Natural killer cell (primary cell): ENCODE measurements at regions not wholly inside any gene's neighbourhood (a gene's known extent, or its start where the extent isn't known, plus 50 kb on each side); places are given as distances from the start of the nearest gene placed in this dataset.
A peak's percentile ranks its signal among the peaks of the same experiment; 100 is the strongest.

Experiments used
- ATAC-seq, 3 donors: fragments of 150-1000 bp in 2 of 3; fragments of 200-7000 bp in 1 of 3; cut with Tn5 transposase; 1 replicate in 1 of 3; 2 replicates in 2 of 3; pipeline ENCODE4 v1.10.0; 2021; ENCODE audit warnings: mild to moderate bottlenecking in 2 of 3, moderate library complexity in 2 of 3
- DNase-seq, 2 donors: peaks; one replicate each; pipeline versions ENCODE4 v3.0.0 to v3.0.0-alpha.2; 2013 to 2021; ENCODE audit warnings: mixed read lengths in 1 of 2
- H3K27ac ChIP-seq: one replicate; pipeline ENCODE4 v1.5.1; 2013; ENCODE audit warnings: mild to moderate bottlenecking, low read length
- H3K27me3 ChIP-seq: one replicate; pipeline ENCODE4 v1.6.1; 2013; ENCODE audit warnings: low read length; ENCODE audit not compliant: control insufficient read depth, insufficient read depth
- H3K36me3 ChIP-seq: one replicate; pipeline ENCODE4 v1.6.1; 2013; ENCODE audit warnings: low read length; ENCODE audit not compliant: control insufficient read depth, insufficient read depth
- H3K4me1 ChIP-seq: one replicate; pipeline ENCODE4 v1.6.1; 2013; ENCODE audit warnings: low read length; ENCODE audit not compliant: control insufficient read depth, insufficient read depth
- H3K4me3 ChIP-seq: one replicate; pipeline ENCODE4 v1.5.1; 2013; ENCODE audit warnings: low read length
- H3K9me3 ChIP-seq: one replicate; pipeline ENCODE4 v1.6.1; 2013; ENCODE audit warnings: low read length; ENCODE audit not compliant: control insufficient read depth, insufficient read depth
- H3K27ac Mint-ChIP-seq, 2 donors: one replicate each; pipeline ENCODE4 v1.8.0; 2022; ENCODE audit warnings: mild to moderate bottlenecking in 2 of 2, mixed read lengths in 2 of 2, moderate library complexity in 1 of 2
- H3K27me3 Mint-ChIP-seq, 2 donors: one replicate each; pipeline ENCODE4 v1.8.0; 2022; ENCODE audit warnings: low read depth in 2 of 2, mixed read lengths in 2 of 2
- H3K36me3 Mint-ChIP-seq: one replicate; pipeline ENCODE4 v1.8.0; 2022; ENCODE audit warnings: mixed read lengths
- H3K4me1 Mint-ChIP-seq, 2 donors: one replicate each; pipeline ENCODE4 v1.8.0; 2022; ENCODE audit warnings: mixed read lengths in 2 of 2
- H3K4me3 Mint-ChIP-seq: one replicate; pipeline ENCODE4 v1.8.0; 2022; ENCODE audit warnings: mild to moderate bottlenecking, moderate library complexity, mixed read lengths
- H3K9me3 Mint-ChIP-seq, 2 donors: one replicate each; pipeline ENCODE4 v1.8.0; 2022; ENCODE audit warnings: mixed read lengths in 2 of 2
- CTCF ChIP-seq: fragments of 200-600 bp; IDR thresholded peaks from one replicate; pipeline ENCODE4 v1.8.0; 2022; ENCODE audit warnings: antibody characterized with exemption
- WGBS: methylation state at CpG from one replicate; pipeline ENCODE4 v1.1.7; 2013; ENCODE audit warnings: missing lambda C conversion rate; ENCODE audit not compliant: insufficient coverage; 5-methylcytosine and 5-hydroxymethylcytosine counted together
- intact Hi-C: fragments of 100-400 bp; cut with micrococcal nuclease; formaldehyde crosslinking; loops from one replicate; pipeline ENCODE4 v1.14.2; 2022

GRCh38 chr9:1709347-1709746 lies 305.8 kb upstream of the SMARCA2 start:
- Mint-ChIP-seq H3K4me1 (no peaks in the 10 kb centered on the region), H3K27ac (no peak overlapping the region), H3K4me3 (no peak overlapping the region), H3K27me3 (peaks cover 6% of the 10 kb centered on the region in 2 donors), H3K9me3 (no peaks in the 10 kb centered on the region), H3K36me3 (no peaks in the 10 kb centered on the region)
- no peaks in the 10 kb centered on the region for H3K4me1 ChIP-seq
- TF ChIP-seq CTCF, result no peak
- no peak overlapping the region for H3K4me3 ChIP-seq
- ATAC-seq (no peak), DNase-seq (peak in 1 of 2 donors; percentile 39)
- H3K27ac ChIP-seq, result no peak overlapping the region
- no peaks in the 10 kb centered on the region for H3K27me3 ChIP-seq
- intact Hi-C loops, result no loop called here
- 60% methylated on average over 1 of the region's 1 CpG for WGBS
- H3K36me3 ChIP-seq, result no peaks in the 10 kb centered on the region
- H3K9me3 ChIP-seq, result no peaks in the 10 kb centered on the region

- H3K27me3 ChIP-seq, result no peaks in the 10 kb centered on the region
- no peak for TF ChIP-seq CTCF
- H3K4me3 Mint-ChIP-seq, result no peak overlapping the region
- 81% methylated on average over 5 of the region's 6 CpGs for WGBS
- H3K36me3 ChIP-seq, result no peaks in the 10 kb centered on the region
- no peak overlapping the region for H3K27ac Mint-ChIP-seq
- intact Hi-C loops, result no loop called here
- H3K36me3 Mint-ChIP-seq, result no peaks in the 10 kb centered on the region
- no peak overlapping the region for H3K27ac ChIP-seq
- H3K4me1 Mint-ChIP-seq, result no peaks in the 10 kb centered on the region
- no peak for ATAC-seq
- no peaks in the 10 kb centered on the region for H3K9me3 ChIP-seq
- no peaks in the 10 kb centered on the region for H3K4me1 ChIP-seq
- H3K9me3 Mint-ChIP-seq, result no peaks in the 10 kb centered on the region
- peaks cover 6% of the 10 kb centered on the region in 2 donors for H3K27me3 Mint-ChIP-seq
- no peak for DNase-seq
- H3K4me3 ChIP-seq, result no peak overlapping the region
Measured at GRCh38 chr9:1712861-1713450, 302.2 kb upstream of the SMARCA2 start.

- no peak overlapping the region for H3K27ac Mint-ChIP-seq
- Histone ChIP-seq H3K4me1 (no peaks in the 10 kb centered on the region), H3K4me3 (no peak overlapping the region), H3K27me3 (no peaks in the 10 kb centered on the region), H3K9me3 (no peaks in the 10 kb centered on the region), H3K27ac (no peak overlapping the region), H3K36me3 (no peaks in the 10 kb centered on the region)
- intact Hi-C loops, result no loop called here
- peaks cover 0 to 5% of the 10 kb centered on the region in 2 donors for H3K27me3 Mint-ChIP-seq
- TF ChIP-seq CTCF, result no peak
- H3K4me3 Mint-ChIP-seq, result no peak overlapping the region
- H3K36me3 Mint-ChIP-seq, result no peaks in the 10 kb centered on the region
- WGBS, result 58% methylated on average over 3 of the region's 3 CpGs
- H3K4me1 Mint-ChIP-seq, result no peaks in the 10 kb centered on the region
- ATAC-seq (no peak), DNase-seq (no peak)
- H3K9me3 Mint-ChIP-seq, result peaks cover 0 to under 1% of the 10 kb centered on the region in 2 donors
Measured at GRCh38 chr9:1713841-1714240, 301.3 kb upstream of the SMARCA2 start.

GRCh38 chr9:1717882-1718281 lies 297.3 kb upstream of the SMARCA2 start:
- Mint-ChIP-seq H3K27me3 (peaks cover 0 to 4% of the 10 kb centered on the region in 2 donors), H3K4me3 (no peak overlapping the region), H3K27ac (no peak overlapping the region), H3K9me3 (peaks cover 0 to 2% of the 10 kb centered on the region in 2 donors), H3K4me1 (no peaks in the 10 kb centered on the region), H3K36me3 (no peaks in the 10 kb centered on the region)
- intact Hi-C loops, result no loop called here
- ATAC-seq (no peak), DNase-seq (no peak)
- no peak for TF ChIP-seq CTCF
- WGBS, result 100% methylated on average over 1 of the region's 2 CpGs
- H3K9me3 ChIP-seq, result no peaks in the 10 kb centered on the region
- H3K4me1 ChIP-seq, result no peaks in the 10 kb centered on the region
- H3K27ac ChIP-seq, result no peak overlapping the region
- no peaks in the 10 kb centered on the region for H3K36me3 ChIP-seq
- H3K27me3 ChIP-seq, result no peaks in the 10 kb centered on the region
- H3K4me3 ChIP-seq, result no peak overlapping the region
